HEK293T (cell line): ENCODE measurements at regions not wholly inside any gene's neighbourhood (a gene's known extent, or its start where the extent isn't known, plus 50 kb on each side); places are given as distances from the start of the nearest gene placed in this dataset.

Experiments
- ARNT ChIP-seq: fragments of 450-650 bp; IDR thresholded peaks from 2 replicates; pipeline ENCODE4 v1.6.1; 2017; ENCODE audit warnings: mild to moderate bottlenecking
- CTBP1 ChIP-seq: fragments of 450-650 bp; IDR thresholded peaks from 2 replicates; pipeline ENCODE4 v1.6.1; 2016; ENCODE audit warnings: borderline replicate concordance
- ELF4 ChIP-seq: fragments of 450-650 bp; IDR thresholded peaks from 2 replicates; pipeline ENCODE4 v1.6.1; 2017; ENCODE audit warnings: antibody characterized with exemption
- FOXA1 ChIP-seq: fragments of 450-650 bp; IDR thresholded peaks from 2 replicates; pipeline ENCODE4 v1.6.1; 2016; ENCODE audit warnings: mild to moderate bottlenecking
- FOXK2 ChIP-seq: fragments of 450-650 bp; IDR thresholded peaks from 2 replicates; pipeline ENCODE4 v1.6.1; 2016; ENCODE audit warnings: mild to moderate bottlenecking
- FOXM1 ChIP-seq: fragments of 450-650 bp; IDR thresholded peaks from 2 replicates; pipeline ENCODE4 v1.6.1; 2017; ENCODE audit warnings: mild to moderate bottlenecking, borderline replicate concordance
- HDGF ChIP-seq: fragments of 450-650 bp; IDR thresholded peaks from 2 replicates; pipeline ENCODE4 v1.6.1; 2017; ENCODE audit warnings: antibody characterized with exemption, borderline replicate concordance
- SP1 ChIP-seq: fragments of 450-650 bp; IDR thresholded peaks from 2 replicates; pipeline ENCODE4 v1.6.1; 2017
- SUZ12 ChIP-seq: fragments of 450-650 bp; IDR thresholded peaks from 2 replicates; pipeline ENCODE4 v1.6.1; 2016; ENCODE audit warnings: mild to moderate bottlenecking
- ZNF384 ChIP-seq: fragments of 450-650 bp; IDR thresholded peaks from 2 replicates; pipeline ENCODE4 v1.6.1; 2016

GRCh38 chr4:32192363-32192762, 1472.2 kb downstream of the PCDH7 start:
- TF ChIP-seq SP1 = no peak
- TF ChIP-seq SUZ12 = no peak
- TF ChIP-seq FOXM1 = no peak
- no peak for TF ChIP-seq FOXA1
- no peak for TF ChIP-seq FOXK2
- TF ChIP-seq ZNF384 = no peak
- no peak for TF ChIP-seq ARNT
- no peak for TF ChIP-seq ELF4
- TF ChIP-seq CTBP1 = no peak
- TF ChIP-seq HDGF = no peak
